Smooth muscle cell (in vitro differentiated cells): ENCODE measurements at regions not wholly inside any gene's neighbourhood (a gene's known extent, or its start where the extent isn't known, plus 50 kb on each side); places are given as distances from the start of the nearest gene placed in this dataset.
"Not testable (repeated sequence)": the region's sequence is repeated elsewhere in the genome, so short reads cannot be mapped to it uniquely, and the experiment has no call there.

Source experiments
- DNase-seq: peaks from one replicate; lab custom pipeline; 2025; ENCODE audit not compliant: unreplicated experiment; lab: John Stamatoyannopoulos, UW
- H2AFZ ChIP-seq: fragments of 200-600 bp; sonication (generic); 2 replicates; pipeline ENCODE4 v1.6.0; 2016; ENCODE audit warnings: antibody characterized with exemption, low read depth, mild to moderate bottlenecking
- H3F3A ChIP-seq: fragments of 200-600 bp; sonication (generic); 2 replicates; pipeline ENCODE4 v1.6.0; 2017; ENCODE audit warnings: antibody characterized with exemption, low read depth
- H3K27ac ChIP-seq: fragments of 200-600 bp; sonication (generic); 2 replicates; pipeline ENCODE4 v1.5.1; 2016; ENCODE audit warnings: low read depth, mild to moderate bottlenecking
- H3K27me3 ChIP-seq: fragments of 200-600 bp; sonication (generic); 2 replicates; pipeline ENCODE4 v1.6.1; 2016; ENCODE audit warnings: low read depth, mild to moderate bottlenecking
- H3K36me3 ChIP-seq: fragments of 200-600 bp; sonication (generic); 2 replicates; pipeline ENCODE4 v1.5.1; 2016; ENCODE audit warnings: low read depth
- H3K4me1 ChIP-seq: fragments of 200-600 bp; sonication (generic); 2 replicates; pipeline ENCODE4 v1.5.1; 2016; ENCODE audit warnings: low read depth
- H3K4me2 ChIP-seq: fragments of 200-600 bp; sonication (generic); 2 replicates; pipeline ENCODE4 v1.6.0; 2016; ENCODE audit warnings: mild to moderate bottlenecking
- H3K4me3 ChIP-seq: fragments of 200-600 bp; sonication (generic); 2 replicates; pipeline ENCODE4 v1.5.1; 2016; ENCODE audit warnings: mild to moderate bottlenecking
- H3K79me2 ChIP-seq: fragments of 200-600 bp; sonication (generic); 2 replicates; pipeline ENCODE4 v1.6.0; 2016; ENCODE audit warnings: low read depth, mild to moderate bottlenecking
- H3K9ac ChIP-seq: fragments of 200-600 bp; sonication (generic); 2 replicates; pipeline ENCODE4 v1.6.0; 2016; ENCODE audit warnings: low read depth
- H3K9me3 ChIP-seq: fragments of 200-600 bp; sonication (generic); replicated peaks from 2 replicates; pipeline ENCODE4 v1.5.1; 2016; ENCODE audit warnings: low read depth
- H4K20me1 ChIP-seq: fragments of 200-600 bp; sonication (generic); 2 replicates; pipeline ENCODE4 v1.6.0; 2016; ENCODE audit warnings: low read depth
- WGBS: methylation state at CpG from one replicate; pipeline ENCODE4 v1.1.7; 2016; ENCODE audit warnings: low lambda C conversion rate; 5-methylcytosine and 5-hydroxymethylcytosine counted together
- TF ChIP-seq, protein P1 (sequence below): fragments of 200-600 bp; sonication (generic); IDR thresholded peaks from 2 replicates; pipeline ENCODE4 v1.5.1; 2017; ENCODE audit warnings: borderline replicate concordance, mild to moderate bottlenecking, antibody characterized with exemption; ENCODE audit not compliant: insufficient read depth, poor library complexity, severe bottlenecking

DNA sequence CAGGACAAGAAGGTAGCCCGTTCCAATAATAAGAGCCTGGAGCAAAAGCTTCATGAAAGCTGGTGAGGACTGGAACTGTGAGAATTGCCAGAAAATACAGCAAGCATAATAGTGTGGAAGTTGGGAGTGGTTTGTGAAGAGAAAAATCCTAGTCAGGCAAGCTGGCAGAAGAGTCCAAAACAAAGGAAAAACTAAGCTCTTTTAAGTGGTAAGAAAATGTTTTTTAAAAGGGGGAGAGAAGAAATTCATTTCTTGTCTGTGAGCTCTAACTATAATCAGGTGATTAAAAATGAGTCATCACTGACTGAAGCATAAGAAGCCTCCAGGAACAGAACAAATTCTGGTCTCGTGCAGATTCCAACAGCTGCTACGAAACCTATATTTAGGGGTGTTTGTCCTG is 102.6 kb downstream of the CAAP1 start:
- no peaks in the 10 kb centered on the region for H3F3A ChIP-seq
- H3K9ac ChIP-seq: no peak overlapping the region
- H3K27me3 ChIP-seq: no peaks in the 10 kb centered on the region
- TF ChIP-seq, protein P1, sequence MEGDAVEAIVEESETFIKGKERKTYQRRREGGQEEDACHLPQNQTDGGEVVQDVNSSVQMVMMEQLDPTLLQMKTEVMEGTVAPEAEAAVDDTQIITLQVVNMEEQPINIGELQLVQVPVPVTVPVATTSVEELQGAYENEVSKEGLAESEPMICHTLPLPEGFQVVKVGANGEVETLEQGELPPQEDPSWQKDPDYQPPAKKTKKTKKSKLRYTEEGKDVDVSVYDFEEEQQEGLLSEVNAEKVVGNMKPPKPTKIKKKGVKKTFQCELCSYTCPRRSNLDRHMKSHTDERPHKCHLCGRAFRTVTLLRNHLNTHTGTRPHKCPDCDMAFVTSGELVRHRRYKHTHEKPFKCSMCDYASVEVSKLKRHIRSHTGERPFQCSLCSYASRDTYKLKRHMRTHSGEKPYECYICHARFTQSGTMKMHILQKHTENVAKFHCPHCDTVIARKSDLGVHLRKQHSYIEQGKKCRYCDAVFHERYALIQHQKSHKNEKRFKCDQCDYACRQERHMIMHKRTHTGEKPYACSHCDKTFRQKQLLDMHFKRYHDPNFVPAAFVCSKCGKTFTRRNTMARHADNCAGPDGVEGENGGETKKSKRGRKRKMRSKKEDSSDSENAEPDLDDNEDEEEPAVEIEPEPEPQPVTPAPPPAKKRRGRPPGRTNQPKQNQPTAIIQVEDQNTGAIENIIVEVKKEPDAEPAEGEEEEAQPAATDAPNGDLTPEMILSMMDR: no peak
- H3K4me1 ChIP-seq: no peaks in the 10 kb centered on the region
- no peak overlapping the region for H3K27ac ChIP-seq
- no peaks in the 10 kb centered on the region for H3K36me3 ChIP-seq
- 23% methylated on average over 3 of the region's 3 CpGs for WGBS
- no peaks in the 10 kb centered on the region for H4K20me1 ChIP-seq
- no peak overlapping the region for H3K4me3 ChIP-seq
- H3K79me2 ChIP-seq: no peaks in the 10 kb centered on the region
- no peak for DNase-seq
- no peak overlapping the region for H3K4me2 ChIP-seq
- peak overlapping the region; percentile 12 for H2AFZ ChIP-seq
- no peaks in the 10 kb centered on the region for H3K9me3 ChIP-seq

DNA sequence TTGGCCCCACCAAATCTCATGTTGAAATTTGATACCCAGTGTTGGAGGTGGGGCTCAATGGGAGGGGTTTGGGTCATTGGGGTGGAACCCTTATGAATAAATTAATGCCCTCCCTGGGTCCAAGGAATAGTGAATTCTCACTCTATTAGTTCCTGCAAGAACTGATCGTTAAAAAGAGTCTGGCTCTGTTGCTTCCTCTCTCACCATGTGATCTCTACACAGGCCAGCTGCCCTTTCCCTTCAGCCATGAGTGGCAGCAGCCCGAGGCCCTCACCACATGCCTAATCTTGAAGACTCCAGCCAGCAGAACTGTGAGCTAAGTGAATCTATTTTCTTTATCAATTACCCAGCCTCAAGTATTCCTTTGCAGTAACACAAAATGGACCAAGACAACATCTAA is 106.0 kb downstream of the CAAP1 start:
- TF ChIP-seq, protein P1: no peak
- H3K4me2 ChIP-seq: no peak overlapping the region
- no peaks in the 10 kb centered on the region for H3K36me3 ChIP-seq
- H3K9me3 ChIP-seq: no peaks in the 10 kb centered on the region
- no peaks in the 10 kb centered on the region for H3K79me2 ChIP-seq
- H3K27me3 ChIP-seq: no peaks in the 10 kb centered on the region
- DNase-seq: no peak
- H3K4me3 ChIP-seq: no peak overlapping the region
- no peak overlapping the region for H3K27ac ChIP-seq
- no peak overlapping the region for H2AFZ ChIP-seq
- H3F3A ChIP-seq: no peaks in the 10 kb centered on the region
- H3K4me1 ChIP-seq: no peaks in the 10 kb centered on the region
- WGBS: 32% methylated on average over 2 of the region's 2 CpGs
- H4K20me1 ChIP-seq: no peaks in the 10 kb centered on the region
- H3K9ac ChIP-seq: no peak overlapping the region

DNA sequence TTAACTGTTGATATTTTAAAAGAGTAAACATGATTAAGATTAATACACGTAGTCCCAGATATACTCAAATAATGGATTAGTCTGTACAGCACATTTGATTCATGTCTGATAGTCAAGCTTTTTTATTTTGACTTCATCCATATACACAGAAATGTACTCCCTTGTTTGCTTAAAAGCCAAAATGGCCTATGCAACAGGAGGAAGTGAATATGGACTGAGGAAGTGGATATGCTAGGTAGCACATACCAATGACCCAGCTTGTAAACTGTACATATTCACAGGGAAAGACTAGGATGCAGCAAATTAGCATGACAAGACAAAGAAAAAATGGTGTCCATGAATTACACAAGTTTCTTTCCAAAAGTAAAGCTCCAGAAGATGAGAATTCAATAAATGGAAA is 109.7 kb downstream of the CAAP1 start:
- Histone ChIP-seq H4K20me1 (no peaks in the 10 kb centered on the region), H3K27me3 (no peaks in the 10 kb centered on the region), H2AFZ (no peak overlapping the region), H3K4me3 (no peak overlapping the region), H3K27ac (no peak overlapping the region), H3F3A (no peaks in the 10 kb centered on the region), H3K79me2 (no peaks in the 10 kb centered on the region), H3K9ac (no peak overlapping the region), H3K36me3 (no peaks in the 10 kb centered on the region), H3K9me3 (no peaks in the 10 kb centered on the region), H3K4me1 (no peaks in the 10 kb centered on the region), H3K4me2 (no peak overlapping the region)
- TF ChIP-seq, protein P1: no peak
- WGBS: 97% methylated on average over 1 of the region's 1 CpG
- no peak for DNase-seq

DNA sequence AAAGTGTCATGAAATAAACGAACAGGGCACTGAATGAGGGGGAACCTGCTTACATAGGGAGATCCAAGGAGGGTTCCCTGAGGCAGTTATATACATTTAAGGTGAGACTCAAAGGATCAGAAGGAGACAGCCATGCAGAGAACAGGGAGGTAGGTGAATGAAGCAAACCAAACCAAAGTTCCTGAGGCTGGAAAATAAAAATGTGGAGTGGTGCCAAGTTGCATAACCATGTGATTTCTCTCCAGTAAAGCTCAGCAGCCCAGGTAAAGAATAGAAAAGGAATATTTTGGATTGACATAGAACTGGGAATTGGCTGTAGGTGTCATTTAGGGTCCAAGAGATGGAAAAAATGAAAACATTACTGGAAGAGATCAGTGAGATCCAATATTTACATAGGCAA is 110.7 kb downstream of the CAAP1 start:
- H3F3A ChIP-seq: no peaks in the 10 kb centered on the region
- TF ChIP-seq, protein P1: no peak
- H3K27ac ChIP-seq: no peak overlapping the region
- H3K4me1 ChIP-seq: no peaks in the 10 kb centered on the region
- 0% methylated on average over 1 of the region's 1 CpG for WGBS
- no peak overlapping the region for H2AFZ ChIP-seq
- H3K4me3 ChIP-seq: no peak overlapping the region
- no peaks in the 10 kb centered on the region for H4K20me1 ChIP-seq
- DNase-seq: no peak
- H3K4me2 ChIP-seq: no peak overlapping the region
- no peak overlapping the region for H3K9ac ChIP-seq
- H3K9me3 ChIP-seq: no peaks in the 10 kb centered on the region
- H3K36me3 ChIP-seq: no peaks in the 10 kb centered on the region
- H3K27me3 ChIP-seq: no peaks in the 10 kb centered on the region
- H3K79me2 ChIP-seq: no peaks in the 10 kb centered on the region

DNA sequence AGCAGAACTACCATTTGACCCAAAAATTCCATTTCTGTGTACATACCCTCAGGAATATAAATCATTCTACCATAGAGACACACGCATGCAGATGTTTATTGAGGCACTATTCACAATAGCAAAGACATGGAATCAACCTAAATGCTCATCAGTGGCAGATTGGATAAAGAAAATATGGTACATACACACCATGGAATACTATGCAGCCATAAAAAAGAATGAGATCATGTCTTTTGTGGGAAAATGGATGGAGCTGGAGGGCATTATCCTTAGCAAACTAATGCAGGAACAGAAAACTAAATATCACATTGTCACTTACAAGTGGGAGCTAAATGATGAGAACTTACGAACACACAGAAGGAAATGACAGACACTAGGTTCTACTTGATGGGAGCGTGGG is 112.3 kb downstream of the CAAP1 start:
- H3F3A ChIP-seq, H3K4me2 ChIP-seq, H3K27ac ChIP-seq, H3K36me3 ChIP-seq, H3K79me2 ChIP-seq, H3K9me3 ChIP-seq, H3K4me1 ChIP-seq, H4K20me1 ChIP-seq, H3K27me3 ChIP-seq, H2AFZ ChIP-seq, H3K4me3 ChIP-seq, H3K9ac ChIP-seq, DNase-seq: not testable (repeated sequence)
- 93% methylated on average over 3 of the region's 3 CpGs for WGBS
